PC-9 (cell line): ENCODE measurements at regions not wholly inside any gene's neighbourhood (a gene's known extent, or its start where the extent isn't known, plus 50 kb on each side); places are given as distances from the start of the nearest gene placed in this dataset.

Experiments
- BruUV-seq: library from RNA; stranded (reverse); fragments of 400-500 nt; replicated peaks from 2 replicates; lab custom pipeline; 2021; lab: Mats Ljungman, UMichigan
- CTCF ChIA-PET: fragments of 300-600 bp; sonication (Branson Sonifier 250); formaldehyde crosslinking; loops from one replicate; lab custom pipeline; 2022; ENCODE audit warnings: antibody characterized with exemption; lab: Charles Lee
- POLR2A ChIA-PET: fragments of 300-600 bp; sonication (Branson Sonifier 250); formaldehyde crosslinking; loops from one replicate; lab custom pipeline; 2022; ENCODE audit warnings: antibody characterized with exemption; ENCODE audit not compliant: unreplicated experiment; lab: Charles Lee
- DNase-seq, 2 experiments: peaks; one replicate each; pipeline versions ENCODE4 v3.0.0 to v3.0.0-alpha.2; 2015 to 2022; ENCODE audit warnings: mixed read lengths in 1 of 2
- H2AFZ ChIP-seq: fragments of 200-600 bp; sonication (generic); 2 replicates; pipeline ENCODE4 v1.8.1; 2017; ENCODE audit warnings: antibody characterized with exemption
- H3F3A ChIP-seq: fragments of 200-600 bp; sonication (generic); 2 replicates; pipeline ENCODE4 v1.8.1; 2017; ENCODE audit warnings: antibody characterized with exemption, mild to moderate bottlenecking, low read depth; ENCODE audit not compliant: insufficient read depth
- H3K27ac ChIP-seq: fragments of 200-600 bp; sonication (generic); 2 replicates; pipeline ENCODE4 v1.6.1; 2016; ENCODE audit warnings: mixed run types
- H3K27me3 ChIP-seq: fragments of 200-600 bp; sonication (generic); 2 replicates; pipeline ENCODE4 v1.6.1; 2016; ENCODE audit warnings: low read depth, mixed run types; ENCODE audit not compliant: insufficient read depth
- H3K36me3 ChIP-seq: fragments of 200-600 bp; sonication (generic); 2 replicates; pipeline ENCODE4 v1.6.1; 2016; ENCODE audit warnings: low read depth, mixed run types
- H3K4me1 ChIP-seq: fragments of 200-600 bp; sonication (generic); replicated peaks from 2 replicates; pipeline ENCODE4 v1.6.1; 2016; ENCODE audit warnings: mixed run types; ENCODE audit not compliant: insufficient read depth
- H3K4me2 ChIP-seq: fragments of 200-600 bp; sonication (generic); 2 replicates; pipeline ENCODE4 v1.6.1; 2017; ENCODE audit warnings: mixed run types
- H3K4me3 ChIP-seq: fragments of 200-600 bp; sonication (generic); 2 replicates; pipeline ENCODE4 v1.6.1; 2016; ENCODE audit warnings: mixed run types
- H3K79me2 ChIP-seq: fragments of 200-600 bp; sonication (generic); 2 replicates; pipeline ENCODE4 v1.6.1; 2017; ENCODE audit warnings: low read depth, mixed run types
- H3K9me2 ChIP-seq: fragments of 200-600 bp; sonication (generic); 2 replicates; pipeline ENCODE4 v1.8.1; 2017; ENCODE audit warnings: mild to moderate bottlenecking; ENCODE audit not compliant: insufficient read depth
- H3K9me3 ChIP-seq: fragments of 200-600 bp; sonication (generic); 2 replicates; pipeline ENCODE4 v1.8.1; 2016; ENCODE audit warnings: low read depth; ENCODE audit not compliant: insufficient read depth
- H4K20me1 ChIP-seq: fragments of 200-600 bp; sonication (generic); 2 replicates; pipeline ENCODE4 v1.8.1; 2017; ENCODE audit not compliant: insufficient read depth
- EZH2 ChIP-seq: fragments of 200-600 bp; sonication (generic); IDR thresholded peaks from 2 replicates; pipeline ENCODE4 v1.8.0; 2017; ENCODE audit warnings: antibody characterized with exemption, low read depth
- intact Hi-C: fragments of 100-400 bp; cut with micrococcal nuclease; formaldehyde crosslinking; loops from one replicate; pipeline ENCODE4 v1.10.0; 2022; ENCODE audit not compliant: unreplicated experiment
- TF ChIP-seq, protein P1 (sequence below): fragments of 200-600 bp; sonication (generic); conservative IDR thresholded peaks from 2 replicates; pipeline ENCODE4 v1.6.1; 2017; ENCODE audit warnings: mixed run types, antibody characterized with exemption, mild to moderate bottlenecking, moderate library complexity

DNA sequence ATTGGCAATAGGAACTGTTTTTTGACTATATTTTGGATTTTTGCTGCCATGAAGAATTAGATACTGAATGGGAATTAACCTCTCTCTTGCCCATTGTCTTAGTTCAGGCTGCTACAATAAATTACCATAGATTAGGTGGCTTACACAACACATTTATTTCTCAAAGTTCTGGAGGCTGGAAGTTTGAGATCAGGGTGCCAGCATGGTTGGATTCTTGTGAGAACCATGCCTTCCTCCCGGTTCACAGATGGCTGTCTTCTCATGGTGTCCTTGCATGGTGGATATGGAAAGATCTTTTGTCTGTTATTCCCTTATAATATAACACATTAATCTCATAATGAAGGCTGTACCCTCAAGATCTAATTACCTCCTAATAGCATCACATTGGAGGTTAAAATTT is 836.4 kb downstream of the SLC4A3 start:
- Histone ChIP-seq H3K9me2 (no peaks in the 10 kb centered on the region), H2AFZ (no peak overlapping the region), H3K4me2 (no peak overlapping the region), H3K4me1 (no peaks in the 10 kb centered on the region), H3K79me2 (no peaks in the 10 kb centered on the region), H3K36me3 (no peaks in the 10 kb centered on the region), H3F3A (no peaks in the 10 kb centered on the region), H3K27ac (no peak overlapping the region), H3K27me3 (no peaks in the 10 kb centered on the region), H4K20me1 (no peaks in the 10 kb centered on the region), H3K9me3 (no peaks in the 10 kb centered on the region; the same call in 1 of the 2 replicates), H3K4me3 (no peak overlapping the region)
- intact Hi-C loops: no loop called here
- no peak for DNase-seq
- POLR2A ChIA-PET: no interaction called here
- no TSS peak for BruUV-seq
- TF ChIP-seq EZH2: no peak
- TF ChIP-seq, protein P1, sequence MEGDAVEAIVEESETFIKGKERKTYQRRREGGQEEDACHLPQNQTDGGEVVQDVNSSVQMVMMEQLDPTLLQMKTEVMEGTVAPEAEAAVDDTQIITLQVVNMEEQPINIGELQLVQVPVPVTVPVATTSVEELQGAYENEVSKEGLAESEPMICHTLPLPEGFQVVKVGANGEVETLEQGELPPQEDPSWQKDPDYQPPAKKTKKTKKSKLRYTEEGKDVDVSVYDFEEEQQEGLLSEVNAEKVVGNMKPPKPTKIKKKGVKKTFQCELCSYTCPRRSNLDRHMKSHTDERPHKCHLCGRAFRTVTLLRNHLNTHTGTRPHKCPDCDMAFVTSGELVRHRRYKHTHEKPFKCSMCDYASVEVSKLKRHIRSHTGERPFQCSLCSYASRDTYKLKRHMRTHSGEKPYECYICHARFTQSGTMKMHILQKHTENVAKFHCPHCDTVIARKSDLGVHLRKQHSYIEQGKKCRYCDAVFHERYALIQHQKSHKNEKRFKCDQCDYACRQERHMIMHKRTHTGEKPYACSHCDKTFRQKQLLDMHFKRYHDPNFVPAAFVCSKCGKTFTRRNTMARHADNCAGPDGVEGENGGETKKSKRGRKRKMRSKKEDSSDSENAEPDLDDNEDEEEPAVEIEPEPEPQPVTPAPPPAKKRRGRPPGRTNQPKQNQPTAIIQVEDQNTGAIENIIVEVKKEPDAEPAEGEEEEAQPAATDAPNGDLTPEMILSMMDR: no peak
- CTCF ChIA-PET: no interaction called here

DNA sequence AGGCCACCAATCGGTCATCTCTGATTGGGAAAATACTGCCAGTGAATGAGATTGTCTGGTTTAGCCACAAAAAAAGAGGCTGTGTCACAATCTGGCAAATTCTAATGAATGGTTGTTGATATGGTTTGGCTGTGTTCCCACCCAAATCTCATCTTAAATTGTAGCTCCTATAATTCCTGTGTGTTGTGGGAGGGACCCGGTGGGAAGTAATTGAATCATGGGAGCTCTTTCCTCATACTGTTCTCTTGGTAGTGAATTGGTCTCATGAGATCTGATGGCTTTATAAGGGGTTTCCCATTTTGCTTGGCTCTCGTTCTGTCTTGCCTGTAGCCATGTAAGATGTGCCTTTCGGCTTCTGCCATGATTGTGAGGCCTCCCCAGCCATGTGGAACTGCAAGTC is 838.3 kb downstream of the SLC4A3 start:
- BruUV-seq: no TSS peak
- no peak overlapping the region for H3K27ac ChIP-seq
- POLR2A ChIA-PET: no interaction called here
- TF ChIP-seq, protein P1: no peak
- no peaks in the 10 kb centered on the region for H4K20me1 ChIP-seq
- intact Hi-C loops: no loop called here
- H3K27me3 ChIP-seq: no peaks in the 10 kb centered on the region
- no peak overlapping the region for H3K4me2 ChIP-seq
- H2AFZ ChIP-seq: no peak overlapping the region
- CTCF ChIA-PET: no interaction called here
- H3F3A ChIP-seq: no peaks in the 10 kb centered on the region
- H3K4me3 ChIP-seq: no peak overlapping the region
- peaks cover 4% of the 10 kb centered on the region; the same call in 1 of the 2 replicates for H3K4me1 ChIP-seq
- no peak for DNase-seq
- no peaks in the 10 kb centered on the region for H3K79me2 ChIP-seq
- H3K36me3 ChIP-seq: no peaks in the 10 kb centered on the region
- no peaks in the 10 kb centered on the region for H3K9me2 ChIP-seq
- H3K9me3 ChIP-seq: no peaks in the 10 kb centered on the region; the same call in 1 of the 2 replicates

DNA sequence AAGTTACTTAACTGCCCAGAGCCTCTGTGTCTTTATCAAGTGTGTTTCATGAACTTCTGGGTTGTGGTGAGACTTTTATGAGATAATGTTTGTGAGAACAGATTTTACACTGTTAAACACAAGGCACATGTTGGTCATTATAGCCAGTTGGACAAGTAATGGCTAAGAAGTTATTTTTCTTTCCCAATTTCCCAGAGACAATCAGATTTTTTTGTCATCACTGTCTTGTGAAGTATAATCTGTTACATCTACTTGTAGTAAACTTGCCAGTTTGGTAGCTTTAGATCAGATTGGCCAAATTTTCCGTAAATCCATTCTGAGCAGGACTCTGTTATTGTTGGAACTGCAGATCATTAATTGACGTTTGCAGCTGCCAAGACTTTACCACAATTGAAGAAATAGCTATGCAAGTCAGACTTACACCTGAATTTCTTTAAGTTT is 838.8 kb downstream of the SLC4A3 start:
- CTCF ChIA-PET: no interaction called here
- Histone ChIP-seq H3K27me3 (no peaks in the 10 kb centered on the region), H2AFZ (no peak overlapping the region), H4K20me1 (no peaks in the 10 kb centered on the region), H3K79me2 (no peaks in the 10 kb centered on the region), H3K9me2 (no peaks in the 10 kb centered on the region), H3K4me3 (no peak overlapping the region), H3K27ac (no peak overlapping the region), H3K36me3 (no peaks in the 10 kb centered on the region), H3K4me2 (no peak overlapping the region), H3K9me3 (no peaks in the 10 kb centered on the region; the same call in 1 of the 2 replicates), H3F3A (no peaks in the 10 kb centered on the region), H3K4me1 (peaks cover 4% of the 10 kb centered on the region; the same call in 1 of the 2 replicates)
- POLR2A ChIA-PET: no interaction called here
- no peak for DNase-seq
- BruUV-seq: no TSS peak
- TF ChIP-seq EZH2: no peak
- TF ChIP-seq, protein P1: no peak
- intact Hi-C loops: no loop called here
